ENCODE measurements at regions not wholly inside any gene's neighbourhood (a gene's known extent, or its start where the extent isn't known, plus 50 kb on each side); places are given as distances from the start of the nearest gene placed in this dataset.
A peak's percentile ranks its signal among the peaks of the same experiment; 100 is the strongest.

DNA sequence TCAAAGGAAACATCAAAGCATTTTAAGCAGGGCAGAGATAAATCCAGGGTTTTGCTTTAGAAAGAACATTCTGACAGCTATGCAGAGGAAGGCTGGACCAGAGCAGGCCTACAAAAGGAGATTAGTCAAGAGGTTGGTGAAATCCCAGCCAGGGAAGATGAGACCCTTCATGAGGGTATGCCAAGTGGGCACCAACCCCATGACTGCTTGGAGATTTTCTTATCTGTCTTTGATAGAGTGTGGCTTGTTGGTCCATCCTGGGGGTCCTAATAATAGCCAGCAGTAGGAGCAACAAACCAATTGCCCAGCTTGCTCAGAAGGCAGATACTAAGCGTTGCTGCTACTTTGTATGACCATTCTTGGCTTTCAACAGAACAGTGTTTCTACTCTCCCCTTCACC lies 895.4 kb downstream of the EPHA4 start:
- peak; percentile 23 to 64 (median 46) for DNase-seq

DNA sequence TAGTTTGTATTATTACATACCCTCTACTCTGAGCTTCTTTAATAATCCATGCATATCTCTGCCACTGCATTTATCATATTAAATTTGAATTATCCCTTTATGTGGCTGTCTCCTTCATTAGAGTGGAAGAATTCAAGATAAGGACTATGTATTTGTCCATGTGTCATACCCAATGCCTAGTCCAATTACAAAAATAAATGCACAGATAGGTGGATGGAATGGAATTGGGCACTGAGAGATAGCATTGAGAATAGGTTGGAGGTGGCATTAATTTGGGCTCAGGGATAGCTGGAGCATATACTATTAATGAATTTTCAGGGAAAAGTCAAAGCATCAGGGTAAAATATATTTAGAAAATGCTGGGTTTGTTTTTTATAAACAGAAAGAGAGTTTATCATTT lies 893.2 kb downstream of the EPHA4 start:
- Histone ChIP-seq H3K4me3 (ENCODE audit: low read length) (no peak overlapping the region), H3K9me3 (ENCODE audit: control insufficient read depth, low read length) (no peaks in the 10 kb centered on the region), H3K27ac (ENCODE audit: low read length) (no peak overlapping the region), H3K4me1 (ENCODE audit: control insufficient read depth, insufficient read depth, low read length) (no peaks in the 10 kb centered on the region), H3K27me3 (ENCODE audit: control insufficient read depth, insufficient read depth) (no peaks in the 10 kb centered on the region)
- ATAC-seq (no peak), DNase-seq (no peak)
- intact Hi-C loops (cut with DNase I): no loop called here

More for the DNA sequence above, 895.4 kb downstream of the EPHA4 start:
- peak; percentile 91 to 94 for ATAC-seq
- Histone ChIP-seq H3K27ac (ENCODE audit: low read length) (peak overlapping the region; percentile 42), H3K4me3 (ENCODE audit: low read length) (no peak overlapping the region), H3K9me3 (ENCODE audit: control insufficient read depth, low read length) (no peaks in the 10 kb centered on the region), H3K4me1 (ENCODE audit: control insufficient read depth, insufficient read depth, low read length) (no peaks in the 10 kb centered on the region), H3K27me3 (ENCODE audit: control insufficient read depth, insufficient read depth) (no peaks in the 10 kb centered on the region)
- intact Hi-C loops (cut with DNase I): no loop called here
- 75% methylated on average over 1 of the region's 1 CpG for WGBS

DNA sequence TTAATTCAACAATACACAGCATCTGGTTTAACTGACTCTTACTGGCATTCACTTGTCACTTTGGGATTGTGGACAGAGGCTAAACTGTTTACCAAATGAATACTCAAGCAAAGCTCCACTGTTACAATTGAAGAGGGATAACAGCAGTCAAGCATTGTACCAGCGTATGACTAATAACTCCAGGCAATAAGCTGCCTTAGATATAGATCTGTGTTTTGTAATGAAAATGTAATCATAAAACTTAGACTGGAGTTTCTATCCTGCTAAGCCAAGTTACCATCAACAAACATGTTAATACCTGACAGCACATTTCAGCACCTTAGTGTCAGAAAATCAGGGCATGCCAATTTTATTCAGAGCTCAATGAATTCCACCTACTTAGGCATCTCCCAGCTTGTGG lies 889.5 kb downstream of the EPHA4 start:
- no peak for ATAC-seq
- H3K9me3 ChIP-seq (ENCODE audit: control insufficient read depth, low read length): no peaks in the 10 kb centered on the region
- H3K27me3 ChIP-seq (ENCODE audit: control insufficient read depth, insufficient read depth): no peaks in the 10 kb centered on the region
- no peak overlapping the region for H3K4me3 ChIP-seq (ENCODE audit: low read length)
- intact Hi-C loops (cut with DNase I): loop anchor here in 1 of 4 donors (10.0 kb wide), 3 partner anchors 272 to 1282 kb away; no protein-coding TSS in a partner anchor
- no peaks in the 10 kb centered on the region for H3K4me1 ChIP-seq (ENCODE audit: control insufficient read depth, insufficient read depth, low read length)
- WGBS: 54% methylated on average over 1 of the region's 1 CpG
- DNase-seq: no peak
- H3K27ac ChIP-seq (ENCODE audit: low read length): no peak overlapping the region

DNA sequence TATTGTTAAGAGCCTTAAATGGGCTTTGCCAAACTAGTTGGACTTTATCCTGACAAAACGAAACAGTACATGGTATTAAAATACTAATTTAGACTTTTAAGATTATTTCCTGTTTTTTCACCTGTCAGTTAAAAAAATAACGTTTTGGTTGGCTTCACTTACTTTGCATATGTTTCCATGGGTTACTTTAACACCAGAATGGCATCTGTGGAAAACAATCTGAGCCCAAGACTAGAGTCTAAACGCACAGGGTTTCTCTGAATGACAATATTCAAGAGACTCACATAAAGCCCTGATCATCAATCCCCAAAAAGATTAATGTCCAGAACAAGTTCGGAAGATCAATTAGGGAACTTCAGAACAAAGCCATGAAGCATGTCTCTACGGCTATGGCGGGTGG lies 888.0 kb downstream of the EPHA4 start:
- H3K27me3 ChIP-seq (ENCODE audit: control insufficient read depth, insufficient read depth): no peaks in the 10 kb centered on the region
- H3K4me1 ChIP-seq (ENCODE audit: control insufficient read depth, insufficient read depth, low read length): no peaks in the 10 kb centered on the region
- no peaks in the 10 kb centered on the region for H3K9me3 ChIP-seq (ENCODE audit: control insufficient read depth, low read length)
- intact Hi-C loops (cut with DNase I): loop anchor here in 1 of 4 donors (10.0 kb wide), 3 partner anchors 271 to 1281 kb away; no protein-coding TSS in a partner anchor
- H3K27ac ChIP-seq (ENCODE audit: low read length): no peak overlapping the region
- no peak overlapping the region for H3K4me3 ChIP-seq (ENCODE audit: low read length)
- DNase-seq (no peak), ATAC-seq (no peak)
- WGBS: 69% methylated on average over 6 of the region's 6 CpGs

DNA sequence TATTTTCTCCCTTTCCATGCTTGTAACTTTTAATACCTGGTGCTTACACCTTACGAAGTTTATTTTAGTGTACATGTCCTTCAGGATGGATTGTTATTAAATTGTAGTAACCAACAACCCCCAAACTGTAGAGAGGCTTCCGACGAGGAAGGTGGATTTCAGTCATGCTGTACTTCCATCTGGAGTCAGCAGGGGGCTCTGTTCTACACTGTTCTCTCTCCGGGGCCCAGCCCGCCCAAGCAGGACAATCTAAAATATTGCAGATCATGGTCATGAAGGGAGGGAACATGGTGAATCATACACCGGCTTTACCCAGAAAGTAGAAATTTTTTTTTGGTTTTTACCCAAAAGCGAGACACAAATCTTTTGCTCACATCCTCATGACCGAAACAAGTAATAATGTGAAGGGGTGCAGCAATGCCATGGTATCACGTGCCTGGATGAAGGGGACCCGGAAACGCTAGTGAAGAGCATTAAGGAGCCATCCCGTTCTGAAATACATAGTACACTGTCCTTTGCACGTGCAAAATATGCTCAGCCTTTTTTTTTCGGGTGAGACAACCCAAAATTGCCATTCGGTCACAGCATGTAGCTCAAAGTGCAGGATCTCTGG lies 884.8 kb downstream of the EPHA4 start:
- ATAC-seq: peak; percentile 83 to 88
- H3K4me1 ChIP-seq (ENCODE audit: control insufficient read depth, insufficient read depth, low read length): no peaks in the 10 kb centered on the region
- H3K27me3 ChIP-seq (ENCODE audit: control insufficient read depth, insufficient read depth): no peaks in the 10 kb centered on the region
- whole genome bisulfite sequencing: 51% methylated on average over 15 of the region's 15 CpGs
- DNase-seq: peak; percentile 72 to 83 (median 76)
- H3K27ac ChIP-seq (ENCODE audit: low read length): no peak overlapping the region
- intact Hi-C loops (cut with DNase I): loop anchor here (2.0 to 10.0 kb wide), 5 partner anchors 267 to 1277 kb away; partner anchors contain the start of gene EPHA4 (in 3 of the 4)
- no peaks in the 10 kb centered on the region for H3K9me3 ChIP-seq (ENCODE audit: control insufficient read depth, low read length)
- H3K4me3 ChIP-seq (ENCODE audit: low read length): no peak overlapping the region

DNA sequence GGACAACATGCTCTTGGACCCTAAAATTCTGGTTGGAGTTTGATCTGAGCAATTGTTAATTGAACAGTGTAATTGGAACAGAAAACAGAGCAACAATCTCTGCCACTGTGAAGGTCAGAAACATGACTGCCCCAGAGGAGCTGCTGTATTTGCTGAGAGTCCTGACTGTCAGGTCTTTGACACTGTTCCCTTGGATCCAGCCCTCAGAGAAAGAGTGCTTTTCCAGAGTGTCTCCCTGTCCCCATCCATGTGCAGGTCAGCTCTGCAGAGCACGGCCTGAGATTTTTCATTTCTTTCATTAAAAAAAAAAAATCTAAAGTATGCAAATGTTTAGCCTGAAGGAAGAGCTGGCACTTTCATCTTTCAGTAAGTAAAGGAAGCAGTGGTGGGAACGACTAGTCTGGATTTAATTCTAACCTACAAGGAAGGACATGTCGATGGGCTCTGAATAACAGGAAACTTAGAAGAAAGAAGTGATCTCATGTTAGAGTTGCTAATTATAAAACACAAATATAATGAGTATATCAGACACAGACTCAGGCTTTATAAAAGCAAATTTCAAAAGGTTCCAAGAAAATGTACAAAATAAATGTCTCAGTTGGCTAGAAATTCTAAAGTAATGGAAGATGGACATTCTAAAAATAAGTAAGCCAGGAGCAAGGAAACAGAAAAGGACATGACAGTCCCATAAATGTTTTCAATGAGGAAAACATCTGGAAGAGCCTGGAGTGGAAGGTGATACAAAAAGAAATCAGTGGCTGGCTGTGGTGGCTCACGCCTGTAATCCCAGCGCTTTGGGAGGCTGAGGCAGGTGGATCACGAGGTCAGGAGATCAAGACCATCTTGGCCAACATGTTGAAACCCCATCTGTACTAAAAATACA lies 876.5 kb downstream of the EPHA4 start:
- Histone ChIP-seq H3K9me3 (ENCODE audit: control insufficient read depth, low read length) (no peaks in the 10 kb centered on the region), H3K4me1 (ENCODE audit: control insufficient read depth, insufficient read depth, low read length) (peaks cover 1% of the 10 kb centered on the region), H3K27me3 (ENCODE audit: control insufficient read depth, insufficient read depth) (no peaks in the 10 kb centered on the region), H3K4me3 (ENCODE audit: low read length) (no peak overlapping the region), H3K27ac (ENCODE audit: low read length) (no peak overlapping the region)
- no peak for DNase-seq
- intact Hi-C loops (cut with DNase I): no loop called here
- 65% methylated on average over 6 of the region's 6 CpGs for WGBS
- ATAC-seq: no peak

DNA sequence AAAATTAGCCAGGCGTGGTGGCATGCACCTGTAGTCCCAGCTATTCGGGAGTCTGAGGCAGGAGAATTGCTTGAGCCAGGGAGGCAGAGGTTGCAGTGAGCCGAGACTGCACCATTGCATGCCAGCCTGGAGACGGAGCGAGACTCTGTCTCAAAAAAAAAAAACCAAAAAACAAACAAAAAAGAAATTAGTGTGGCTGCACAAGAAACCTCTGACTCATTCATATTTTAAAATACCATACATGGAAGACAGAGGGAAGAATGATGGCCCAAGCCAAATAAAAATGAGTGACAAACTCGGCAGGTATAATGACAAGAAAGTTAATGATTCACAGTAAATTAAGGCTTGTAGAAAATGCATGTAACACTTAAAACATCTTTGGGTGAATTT lies 875.8 kb downstream of the EPHA4 start:
- intact Hi-C loops (cut with DNase I): no loop called here
- Histone ChIP-seq H3K27ac (ENCODE audit: low read length) (no peak overlapping the region), H3K27me3 (ENCODE audit: control insufficient read depth, insufficient read depth) (no peaks in the 10 kb centered on the region), H3K9me3 (ENCODE audit: control insufficient read depth, low read length) (no peaks in the 10 kb centered on the region), H3K4me3 (ENCODE audit: low read length) (no peak overlapping the region), H3K4me1 (ENCODE audit: control insufficient read depth, insufficient read depth, low read length) (peaks cover 1% of the 10 kb centered on the region)
- DNase-seq (no peak), ATAC-seq (no peak)
- WGBS: 90% methylated on average over 6 of the region's 6 CpGs

DNA sequence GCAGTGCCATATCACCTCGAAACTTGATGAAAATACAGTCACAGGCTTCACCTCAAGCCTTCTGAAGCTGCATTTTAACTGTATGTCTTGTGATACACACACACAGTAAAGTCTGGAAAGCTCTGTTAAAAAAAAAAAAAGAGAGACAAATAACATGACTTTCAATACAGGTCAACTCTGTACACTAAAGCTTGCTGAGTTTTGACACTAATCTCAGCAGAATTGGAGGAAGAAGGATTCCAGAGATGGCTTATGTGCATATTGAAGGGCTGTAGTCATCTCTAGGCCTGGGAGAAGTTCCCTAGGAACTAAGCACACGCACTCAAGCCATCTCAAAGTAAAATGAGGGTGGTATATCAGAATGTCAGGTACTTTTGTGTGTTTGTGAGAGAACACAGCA lies 875.1 kb downstream of the EPHA4 start:
- H3K9me3 ChIP-seq (ENCODE audit: control insufficient read depth, low read length): no peaks in the 10 kb centered on the region
- H3K4me3 ChIP-seq (ENCODE audit: low read length): no peak overlapping the region
- H3K4me1 ChIP-seq (ENCODE audit: control insufficient read depth, insufficient read depth, low read length): peaks cover 1% of the 10 kb centered on the region
- no peak overlapping the region for H3K27ac ChIP-seq (ENCODE audit: low read length)
- 82% methylated on average over 2 of the region's 2 CpGs for WGBS
- no peak for ATAC-seq
- no peaks in the 10 kb centered on the region for H3K27me3 ChIP-seq (ENCODE audit: control insufficient read depth, insufficient read depth)
- intact Hi-C loops (cut with DNase I): no loop called here
- DNase-seq: no peak

DNA sequence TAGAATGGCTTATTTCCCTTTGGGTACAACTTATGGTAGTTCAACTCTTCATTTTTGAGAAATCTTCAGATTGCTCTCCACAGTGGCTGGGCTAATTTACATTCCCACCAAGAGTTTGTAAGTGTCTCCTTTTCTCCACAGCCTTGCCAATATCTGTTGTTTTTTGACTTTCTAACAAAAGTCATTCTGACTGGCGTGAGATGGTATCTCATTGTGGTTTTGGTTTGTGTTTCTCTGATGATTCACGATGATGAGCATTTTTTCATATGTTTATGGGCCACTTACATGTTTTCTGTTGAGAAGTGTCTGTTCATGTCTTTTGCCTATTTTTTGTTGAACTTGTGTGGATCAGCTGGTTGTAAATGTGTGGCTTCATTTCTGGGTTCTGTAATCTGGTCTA lies 871.0 kb downstream of the EPHA4 start:
- H3K27ac ChIP-seq (ENCODE audit: low read length): no peak overlapping the region
- ATAC-seq (no peak), DNase-seq (no peak)
- peaks cover 1% of the 10 kb centered on the region for H3K4me1 ChIP-seq (ENCODE audit: control insufficient read depth, insufficient read depth, low read length)
- H3K9me3 ChIP-seq (ENCODE audit: control insufficient read depth, low read length): no peaks in the 10 kb centered on the region
- H3K4me3 ChIP-seq (ENCODE audit: low read length): no peak overlapping the region
- intact Hi-C loops (cut with DNase I): loop anchor here in 1 of 4 donors (10.0 kb wide), 1 partner anchor 404 kb away; no protein-coding TSS in a partner anchor
- H3K27me3 ChIP-seq (ENCODE audit: control insufficient read depth, insufficient read depth): no peaks in the 10 kb centered on the region
- WGBS: 96% methylated on average over 2 of the region's 2 CpGs

DNA sequence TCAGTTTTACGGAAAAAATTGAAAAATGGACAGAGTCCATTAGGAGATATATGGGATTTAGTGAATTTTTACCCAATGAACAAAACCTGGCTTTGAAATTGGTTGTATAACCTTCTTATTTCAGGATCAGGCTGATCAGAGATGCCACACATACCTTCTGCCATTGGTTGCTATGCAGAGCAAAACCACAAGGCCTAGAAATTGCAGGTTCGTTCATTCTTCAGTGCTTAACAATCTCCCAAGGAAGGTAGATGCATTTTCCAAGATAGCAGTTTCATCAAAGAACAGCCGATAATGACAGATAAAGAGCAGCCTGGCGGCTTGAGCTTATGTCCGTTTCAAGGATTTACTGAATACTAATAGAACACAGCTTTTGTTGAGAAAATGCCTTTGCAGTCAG lies 868.8 kb downstream of the EPHA4 start:
- intact Hi-C loops (cut with DNase I): loop anchor here in 1 of 4 donors (10.0 kb wide), 1 partner anchor 402 kb away; no protein-coding TSS in a partner anchor
- Histone ChIP-seq H3K9me3 (ENCODE audit: control insufficient read depth, low read length) (no peaks in the 10 kb centered on the region), H3K27ac (ENCODE audit: low read length) (no peak overlapping the region), H3K4me3 (ENCODE audit: low read length) (no peak overlapping the region), H3K4me1 (ENCODE audit: control insufficient read depth, insufficient read depth, low read length) (no peaks in the 10 kb centered on the region), H3K27me3 (ENCODE audit: control insufficient read depth, insufficient read depth) (no peaks in the 10 kb centered on the region)
- ATAC-seq (no peak), DNase-seq (no peak)
- WGBS: 91% methylated on average over 5 of the region's 5 CpGs

DNA sequence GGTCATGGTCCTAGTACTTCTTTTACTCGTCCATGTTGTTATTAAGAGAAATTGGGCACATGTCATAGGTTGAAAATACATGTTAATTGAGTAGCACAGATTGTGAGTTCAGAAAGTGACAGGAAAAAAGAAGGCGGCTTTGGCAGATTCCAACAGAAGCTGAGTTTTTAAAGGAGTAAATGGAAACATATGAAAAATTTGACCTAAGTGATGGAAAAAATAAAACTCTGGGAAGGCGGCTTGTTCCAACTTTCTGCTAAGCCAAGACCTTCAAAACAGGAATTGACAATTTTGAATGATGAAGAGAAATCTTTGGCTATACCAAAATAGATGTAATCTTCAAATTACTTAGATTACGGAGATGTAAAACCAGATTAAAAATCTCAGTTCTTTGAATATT lies 868.0 kb downstream of the EPHA4 start:
- no peak overlapping the region for H3K27ac ChIP-seq (ENCODE audit: low read length)
- no peak for DNase-seq
- no peaks in the 10 kb centered on the region for H3K9me3 ChIP-seq (ENCODE audit: control insufficient read depth, low read length)
- no peak overlapping the region for H3K4me3 ChIP-seq (ENCODE audit: low read length)
- WGBS: 94% methylated on average over 4 of the region's 4 CpGs
- no peak for ATAC-seq
- H3K27me3 ChIP-seq (ENCODE audit: control insufficient read depth, insufficient read depth): no peaks in the 10 kb centered on the region
- intact Hi-C loops (cut with DNase I): loop anchor here in 1 of 4 donors (10.0 kb wide), 1 partner anchor 401 kb away; no protein-coding TSS in a partner anchor
- no peaks in the 10 kb centered on the region for H3K4me1 ChIP-seq (ENCODE audit: control insufficient read depth, insufficient read depth, low read length)
